Parathyroid adenoma (tissue), 2 donors: ENCODE measurements at regions not wholly inside any gene's neighbourhood (a gene's known extent, or its start where the extent isn't known, plus 50 kb on each side); places are given as distances from the start of the nearest gene placed in this dataset.
"Not testable (repeated sequence)": the region's sequence is repeated elsewhere in the genome, so short reads cannot be mapped to it uniquely, and the experiment has no call there.

Experiments
- H2AFZ ChIP-seq: fragments of 300-600 bp; sonication (generic); one replicate; pipeline ENCODE4 v1.7.0; 2017; ENCODE audit warnings: antibody characterized with exemption, mild to moderate bottlenecking
- H3K27ac ChIP-seq: fragments of 300-600 bp; sonication (generic); one replicate; pipeline ENCODE4 v1.7.0; 2017
- H3K27me3 ChIP-seq: fragments of 300-600 bp; sonication (generic); one replicate; pipeline ENCODE4 v1.7.0; 2017; ENCODE audit warnings: low read length; ENCODE audit not compliant: control insufficient read depth, insufficient read depth
- H3K36me3 ChIP-seq: fragments of 300-600 bp; sonication (generic); one replicate; pipeline ENCODE4 v1.7.0; 2017; ENCODE audit warnings: low read length; ENCODE audit not compliant: control insufficient read depth, insufficient read depth
- H3K4me1 ChIP-seq: fragments of 300-600 bp; sonication (generic); one replicate; pipeline ENCODE4 v1.7.0; 2017; ENCODE audit warnings: control low read depth
- H3K4me2 ChIP-seq: fragments of 300-600 bp; sonication (generic); one replicate; pipeline ENCODE4 v1.7.0; 2017; ENCODE audit warnings: low read length
- H3K4me3 ChIP-seq: fragments of 300-600 bp; sonication (generic); one replicate; pipeline ENCODE4 v1.7.0; 2017; ENCODE audit warnings: low read depth, low read length
- H3K79me2 ChIP-seq: fragments of 300-600 bp; sonication (generic); one replicate; pipeline ENCODE4 v1.7.0; 2017; ENCODE audit warnings: control low read depth
- H3K9ac ChIP-seq: fragments of 300-600 bp; sonication (generic); one replicate; pipeline ENCODE4 v1.7.0; 2017; ENCODE audit warnings: mild to moderate bottlenecking
- H3K9me3 ChIP-seq: fragments of 300-600 bp; sonication (generic); one replicate; pipeline ENCODE4 v1.7.0; 2017; ENCODE audit warnings: low read length; ENCODE audit not compliant: control insufficient read depth
- TF ChIP-seq, protein P1 (sequence below): fragments of 300-600 bp; sonication (generic); IDR thresholded peaks from one replicate; pipeline ENCODE4 v1.7.0; 2017; ENCODE audit warnings: antibody characterized with exemption, mild to moderate bottlenecking
- donor health status: primary hyperparathyroidism.

DNA sequence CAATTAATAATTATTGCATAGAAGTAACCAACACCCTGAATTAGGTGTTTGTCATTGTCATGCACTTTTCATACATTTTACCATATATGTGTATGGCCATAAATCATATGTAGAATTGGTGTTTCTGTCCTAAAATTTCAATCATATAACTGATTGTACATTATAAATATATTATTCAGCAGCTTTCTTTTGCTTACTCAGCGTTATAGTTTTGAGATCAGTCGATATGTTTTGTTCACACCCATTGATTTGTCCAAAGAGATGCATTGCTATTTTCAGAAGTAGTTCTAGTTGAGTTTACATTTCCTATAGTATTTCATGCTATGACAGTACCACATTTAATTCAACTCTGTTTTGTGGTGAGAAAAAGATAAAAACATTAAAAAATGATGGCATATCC, 50.5 kb upstream of the PARP4 start:
- H3K27ac ChIP-seq = no peak overlapping the region
- H3K27me3 ChIP-seq = no peaks in the 10 kb centered on the region
- no peaks in the 10 kb centered on the region for H3K4me1 ChIP-seq
- H3K4me2 ChIP-seq = no peak overlapping the region
- H3K9ac ChIP-seq = no peak overlapping the region
- H3K4me3 ChIP-seq = no peak overlapping the region
- no peaks in the 10 kb centered on the region for H3K79me2 ChIP-seq
- no peaks in the 10 kb centered on the region for H3K9me3 ChIP-seq
- H2AFZ ChIP-seq = no peak overlapping the region
- no peaks in the 10 kb centered on the region for H3K36me3 ChIP-seq
- TF ChIP-seq, protein P1, sequence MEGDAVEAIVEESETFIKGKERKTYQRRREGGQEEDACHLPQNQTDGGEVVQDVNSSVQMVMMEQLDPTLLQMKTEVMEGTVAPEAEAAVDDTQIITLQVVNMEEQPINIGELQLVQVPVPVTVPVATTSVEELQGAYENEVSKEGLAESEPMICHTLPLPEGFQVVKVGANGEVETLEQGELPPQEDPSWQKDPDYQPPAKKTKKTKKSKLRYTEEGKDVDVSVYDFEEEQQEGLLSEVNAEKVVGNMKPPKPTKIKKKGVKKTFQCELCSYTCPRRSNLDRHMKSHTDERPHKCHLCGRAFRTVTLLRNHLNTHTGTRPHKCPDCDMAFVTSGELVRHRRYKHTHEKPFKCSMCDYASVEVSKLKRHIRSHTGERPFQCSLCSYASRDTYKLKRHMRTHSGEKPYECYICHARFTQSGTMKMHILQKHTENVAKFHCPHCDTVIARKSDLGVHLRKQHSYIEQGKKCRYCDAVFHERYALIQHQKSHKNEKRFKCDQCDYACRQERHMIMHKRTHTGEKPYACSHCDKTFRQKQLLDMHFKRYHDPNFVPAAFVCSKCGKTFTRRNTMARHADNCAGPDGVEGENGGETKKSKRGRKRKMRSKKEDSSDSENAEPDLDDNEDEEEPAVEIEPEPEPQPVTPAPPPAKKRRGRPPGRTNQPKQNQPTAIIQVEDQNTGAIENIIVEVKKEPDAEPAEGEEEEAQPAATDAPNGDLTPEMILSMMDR = no peak

DNA sequence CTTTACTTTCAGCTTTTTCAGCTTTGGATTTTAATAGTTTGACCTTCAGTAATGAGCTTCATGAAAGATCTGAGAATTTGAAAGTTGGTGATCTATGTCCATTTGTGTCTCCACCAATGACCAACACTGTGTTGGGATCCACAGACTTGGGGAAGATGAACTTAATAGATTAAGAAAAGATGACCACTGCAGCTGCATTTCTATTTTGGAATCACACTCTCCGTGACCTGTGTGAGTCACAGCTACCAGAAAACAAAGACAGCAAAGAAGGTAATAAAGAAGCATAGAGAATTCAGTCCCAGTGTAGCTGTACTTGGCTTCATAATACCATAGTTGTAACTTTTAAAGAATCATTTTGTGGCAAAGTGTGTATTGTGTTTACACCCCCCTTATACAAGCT, 51.4 kb upstream of the PARP4 start:
- not testable (repeated sequence) for H2AFZ ChIP-seq, H3K9me3 ChIP-seq, H3K79me2 ChIP-seq, H3K27me3 ChIP-seq, H3K4me2 ChIP-seq, H3K9ac ChIP-seq, H3K27ac ChIP-seq, H3K4me1 ChIP-seq, H3K36me3 ChIP-seq, H3K4me3 ChIP-seq

DNA sequence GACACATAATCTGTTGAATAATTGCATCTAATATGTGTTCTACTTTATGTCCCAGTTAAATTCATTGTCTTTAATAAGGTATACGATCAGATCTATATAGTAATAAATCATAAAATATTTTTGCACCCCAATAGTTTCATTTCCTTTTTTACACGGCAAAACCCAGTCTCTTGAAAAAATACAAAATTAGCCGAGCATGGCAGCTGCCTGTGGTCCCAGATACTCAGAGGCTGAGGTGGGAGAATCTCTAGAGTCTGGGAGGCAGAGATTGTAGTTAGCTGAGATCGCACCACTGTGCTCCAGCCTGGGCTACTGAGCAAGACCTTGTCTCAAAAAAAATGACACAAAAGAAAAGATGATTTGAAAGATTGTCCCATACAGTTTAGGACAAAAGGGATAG, 52.3 kb upstream of the PARP4 start:
- no peaks in the 10 kb centered on the region for H3K4me1 ChIP-seq
- H3K4me3 ChIP-seq = no peak overlapping the region
- H2AFZ ChIP-seq = no peak overlapping the region
- H3K9ac ChIP-seq = no peak overlapping the region
- H3K79me2 ChIP-seq = no peaks in the 10 kb centered on the region
- H3K27ac ChIP-seq = no peak overlapping the region
- TF ChIP-seq, protein P1 = no peak
- no peaks in the 10 kb centered on the region for H3K36me3 ChIP-seq
- no peaks in the 10 kb centered on the region for H3K27me3 ChIP-seq
- no peak overlapping the region for H3K4me2 ChIP-seq
- no peaks in the 10 kb centered on the region for H3K9me3 ChIP-seq

DNA sequence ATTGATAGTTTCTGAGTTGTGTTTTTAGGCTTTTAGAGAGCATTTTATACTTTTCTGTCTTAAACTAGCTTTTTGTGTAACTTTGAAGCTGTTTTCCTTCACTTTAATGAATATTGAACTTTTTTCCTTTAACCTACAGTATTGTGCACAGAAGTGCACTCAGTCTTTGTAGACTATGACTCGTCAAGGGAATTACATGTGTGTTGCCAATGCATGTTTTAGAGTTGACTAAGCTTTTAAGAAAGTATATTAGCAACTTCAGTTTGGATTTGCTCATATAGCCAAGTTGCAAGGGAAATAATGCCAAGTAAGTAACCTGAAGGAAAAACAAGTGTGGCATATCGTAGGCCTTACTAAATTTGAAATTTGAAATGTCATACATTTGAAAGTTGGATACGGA, 55.0 kb upstream of the PARP4 start:
- not testable (repeated sequence) for H3K9me3 ChIP-seq, H3K4me2 ChIP-seq, H3K27ac ChIP-seq, H3K79me2 ChIP-seq, H3K4me3 ChIP-seq, H3K27me3 ChIP-seq, H3K9ac ChIP-seq, H3K4me1 ChIP-seq, H2AFZ ChIP-seq, H3K36me3 ChIP-seq

DNA sequence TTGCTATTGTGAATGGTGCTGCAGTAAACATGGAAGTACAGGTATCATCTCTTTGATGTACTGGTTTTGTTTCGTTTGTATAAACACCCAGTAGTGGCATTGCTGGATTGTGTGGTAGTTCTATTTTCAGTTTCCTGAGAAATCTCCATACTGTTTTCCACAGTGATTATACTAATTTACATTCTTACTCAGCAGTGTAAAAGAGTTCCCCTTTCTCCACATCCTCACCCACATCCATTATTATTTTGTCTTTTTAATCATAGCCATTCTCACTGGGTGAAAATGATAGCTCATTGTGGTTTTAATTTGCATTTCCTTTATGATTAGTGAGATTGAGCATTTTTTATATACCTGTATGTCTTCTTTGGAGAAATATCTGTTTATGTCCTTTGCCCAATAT, 62.3 kb upstream of the PARP4 start:
- no peaks in the 10 kb centered on the region for H3K79me2 ChIP-seq
- H3K4me1 ChIP-seq = no peaks in the 10 kb centered on the region
- H3K9me3 ChIP-seq = no peaks in the 10 kb centered on the region
- no peak overlapping the region for H3K4me3 ChIP-seq
- TF ChIP-seq, protein P1 = no peak
- H3K27me3 ChIP-seq = no peaks in the 10 kb centered on the region
- H2AFZ ChIP-seq = no peak overlapping the region
- H3K36me3 ChIP-seq = no peaks in the 10 kb centered on the region
- no peak overlapping the region for H3K9ac ChIP-seq
- H3K27ac ChIP-seq = no peak overlapping the region
- H3K4me2 ChIP-seq = no peak overlapping the region

DNA sequence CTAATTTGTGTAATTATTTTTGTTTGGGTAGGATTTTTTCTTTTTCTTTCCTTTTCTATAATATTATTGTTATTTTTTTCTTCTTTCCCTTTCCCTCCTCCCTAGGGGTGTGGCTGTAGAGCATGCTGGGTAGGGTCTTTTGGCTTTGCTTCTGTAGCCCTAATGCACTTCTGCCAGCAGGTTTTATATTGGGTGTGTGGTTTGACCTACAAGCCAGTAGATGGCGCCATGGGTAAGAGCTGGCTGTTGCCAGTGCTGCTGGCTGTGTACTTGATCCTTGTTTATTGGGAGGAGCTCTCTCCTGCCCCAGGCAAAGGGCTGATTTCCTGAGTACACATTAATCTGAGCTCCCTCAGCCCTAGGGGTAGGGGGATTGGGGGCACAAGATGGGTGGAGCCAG, 67.7 kb upstream of the PARP4 start:
- H3K79me2 ChIP-seq, H3K27ac ChIP-seq, H3K27me3 ChIP-seq, H3K4me3 ChIP-seq, H3K36me3 ChIP-seq, H2AFZ ChIP-seq, H3K9me3 ChIP-seq, H3K9ac ChIP-seq, H3K4me2 ChIP-seq, H3K4me1 ChIP-seq: not testable (repeated sequence)
- TF ChIP-seq, protein P1 = peak; percentile 25

DNA sequence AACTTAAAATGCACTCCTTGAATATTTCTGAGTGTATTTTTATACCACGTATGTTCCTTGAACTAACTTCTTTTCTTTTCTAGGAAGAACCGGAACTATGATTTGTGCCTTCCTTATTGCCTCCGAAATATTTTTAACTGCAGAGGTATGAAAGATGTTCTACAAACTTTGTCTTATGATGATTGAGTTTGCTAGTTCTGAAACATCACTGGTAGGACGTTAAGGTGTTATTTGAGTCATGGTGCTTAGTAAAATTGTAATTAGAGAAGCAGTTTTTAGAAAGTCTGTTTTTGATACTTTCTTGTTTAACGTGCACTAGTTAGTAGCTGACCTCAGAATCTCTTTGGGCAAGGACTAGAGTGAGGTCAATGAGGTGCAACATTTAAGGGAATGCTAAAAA, 69.0 kb upstream of the PARP4 start:
- not testable (repeated sequence) for H3K9me3 ChIP-seq, H3K4me1 ChIP-seq, H3K79me2 ChIP-seq, H3K9ac ChIP-seq, H2AFZ ChIP-seq, H3K4me3 ChIP-seq, H3K4me2 ChIP-seq, H3K27ac ChIP-seq, H3K36me3 ChIP-seq, H3K27me3 ChIP-seq

DNA sequence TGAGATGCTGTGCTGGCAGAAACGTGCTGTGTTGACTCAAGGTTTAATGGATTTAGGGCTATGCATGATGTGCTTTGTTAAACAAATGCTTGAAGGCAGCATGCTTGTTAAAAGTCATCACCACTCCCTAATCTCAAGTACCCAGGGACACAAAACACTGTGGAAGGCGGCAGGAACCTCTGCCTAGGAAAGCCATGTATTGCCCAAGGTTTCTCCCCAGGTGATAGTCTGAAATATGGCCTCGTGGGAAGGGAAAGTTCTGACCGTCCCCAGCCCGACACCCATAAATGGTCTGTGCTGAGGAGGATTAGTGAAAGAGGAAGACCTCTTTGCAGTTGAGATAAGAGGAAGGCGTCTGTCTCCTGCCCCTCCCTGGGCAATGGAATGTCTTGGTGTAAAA, 79.1 kb upstream of the PARP4 start:
- H3K9me3 ChIP-seq, H3K4me3 ChIP-seq, H3K79me2 ChIP-seq, H3K9ac ChIP-seq, H3K27me3 ChIP-seq, H3K27ac ChIP-seq, H3K4me1 ChIP-seq, H2AFZ ChIP-seq, H3K4me2 ChIP-seq, H3K36me3 ChIP-seq: not testable (repeated sequence)
